NCI-H1694 treated with DMSO at 0.1 percent for 48 hours (cell line): ENCODE measurements at regions not wholly inside any gene's neighbourhood (a gene's known extent, or its start where the extent isn't known, plus 50 kb on each side); places are given as distances from the start of the nearest gene placed in this dataset.

Experiments
- DNase-seq: peaks from one replicate; lab custom pipeline; 2025; lab: John Stamatoyannopoulos, UW

- DNase-seq: no peak
These were observed 50.5 kb upstream of the PRDM1 start for GRCh38 chr6:106035655-106036054.

- DNase-seq: no peak
These were observed 52.3 kb upstream of the PRDM1 start for GRCh38 chr6:106033806-106034205.

- no peak for DNase-seq
These were observed 58.4 kb upstream of the PRDM1 start for GRCh38 chr6:106027758-106028157.

- no peak for DNase-seq
These were observed 59.1 kb upstream of the PRDM1 start for GRCh38 chr6:106026748-106027715.

- DNase-seq: no peak
These were observed 60.5 kb upstream of the PRDM1 start for GRCh38 chr6:106025655-106026054.

- DNase-seq: no peak
These were observed 63.3 kb upstream of the PRDM1 start for GRCh38 chr6:106022801-106023200.

- no peak for DNase-seq
These were observed 68.7 kb upstream of the PRDM1 start for GRCh38 chr6:106017454-106017853.

GRCh38 chr6:106014955-106015354, 71.2 kb upstream of the PRDM1 start:
- DNase-seq: no peak

GRCh38 chr6:106011476-106011875, 74.7 kb upstream of the PRDM1 start:
- no peak for DNase-seq

- no peak for DNase-seq
These were observed 80.2 kb upstream of the PRDM1 start for GRCh38 chr6:106005954-106006353.

- no peak for DNase-seq
These were observed 81.1 kb upstream of the PRDM1 start for GRCh38 chr6:106005013-106005412.

GRCh38 chr6:106003268-106003987, 82.7 kb upstream of the PRDM1 start:
- no peak for DNase-seq

GRCh38 chr6:106002005-106002404, 84.1 kb upstream of the PRDM1 start:
- no peak for DNase-seq

- no peak for DNase-seq
These were observed 85.2 kb upstream of the PRDM1 start for GRCh38 chr6:106000935-106001334.

GRCh38 chr6:105997482-105997881, 88.7 kb upstream of the PRDM1 start:
- DNase-seq: no peak

- DNase-seq: no peak
These were observed 90.7 kb upstream of the PRDM1 start for GRCh38 chr6:105995391-105995865.

- DNase-seq: no peak
These were observed 91.3 kb upstream of the PRDM1 start for GRCh38 chr6:105994591-105995390.

- DNase-seq: no peak
These were observed 92.0 kb upstream of the PRDM1 start for GRCh38 chr6:105994118-105994590.

GRCh38 chr6:105993341-105994117, 92.6 kb upstream of the PRDM1 start:
- DNase-seq: no peak

GRCh38 chr6:105992315-105992961, 93.7 kb upstream of the PRDM1 start:
- peak; percentile 40 for DNase-seq
